Head of caudate nucleus (tissue), 42 donors: ENCODE measurements at regions not wholly inside any gene's neighbourhood (a gene's known extent, or its start where the extent isn't known, plus 50 kb on each side); places are given as distances from the start of the nearest gene placed in this dataset.

Source experiments
- DNase-seq, 42 donors: peaks; one replicate each; pipeline versions ENCODE4 v3.0.0 to v3.0.0-alpha.2; 2020 to 2021; ENCODE audit warnings: mixed read lengths in 7 of 42
- intact Hi-C: fragments of 100-400 bp; cut with DNase I; formaldehyde crosslinking; loops from one replicate; pipeline ENCODE4 v1.15.0; 2022

GRCh38 chr14:26888592-26888991 is 290.8 kb upstream of the NOVA1 start:
- intact Hi-C loops: no loop called here
- DNase-seq: no peak

GRCh38 chr14:26896447-26896846 is 298.6 kb upstream of the NOVA1 start:
- intact Hi-C loops: no loop called here
- no peak for DNase-seq

- DNase-seq: no peak
- intact Hi-C loops: no loop called here
Observed at GRCh38 chr14:26897196-26897595, 299.4 kb upstream of the NOVA1 start.

- intact Hi-C loops: no loop called here
- no peak for DNase-seq
Observed at GRCh38 chr14:26905229-26905628, 307.4 kb upstream of the NOVA1 start.

- no peak for DNase-seq
- intact Hi-C loops: no loop called here
Observed at GRCh38 chr14:26913786-26914185, 316.0 kb upstream of the NOVA1 start.

- intact Hi-C loops: no loop called here
- no peak for DNase-seq
Observed at GRCh38 chr14:26917086-26917485, 319.3 kb upstream of the NOVA1 start.

- intact Hi-C loops: no loop called here
- DNase-seq: peak in 2 of 42 donors; percentile 4 to 7
Observed at GRCh38 chr14:26925876-26926584, 328.2 kb upstream of the NOVA1 start.

- peak in 1 of 42 donors; percentile 11 for DNase-seq
- intact Hi-C loops: no loop called here
Observed at GRCh38 chr14:26926585-26926984, 328.8 kb upstream of the NOVA1 start.

GRCh38 chr14:26928019-26928418 is 330.2 kb upstream of the NOVA1 start:
- intact Hi-C loops: no loop called here
- DNase-seq: no peak

- intact Hi-C loops: no loop called here
Observed at GRCh38 chr14:26929361-26929760, 331.5 kb upstream of the NOVA1 start.

GRCh38 chr14:26930576-26930975 is 332.7 kb upstream of the NOVA1 start:
- DNase-seq: no peak
- intact Hi-C loops: no loop called here

More at GRCh38 chr14:26929361-26929760, 331.5 kb upstream of the NOVA1 start:
- no peak for DNase-seq

GRCh38 chr14:26932606-26933005 is 334.8 kb upstream of the NOVA1 start:
- no peak for DNase-seq
- intact Hi-C loops: no loop called here

- no peak for DNase-seq
- intact Hi-C loops: no loop called here
Observed at GRCh38 chr14:26933431-26933830, 335.6 kb upstream of the NOVA1 start.

- intact Hi-C loops: no loop called here
- no peak for DNase-seq
Observed at GRCh38 chr14:26934151-26934550, 336.3 kb upstream of the NOVA1 start.

GRCh38 chr14:26935733-26936132 is 337.9 kb upstream of the NOVA1 start:
- DNase-seq: no peak
- intact Hi-C loops: no loop called here

GRCh38 chr14:26938054-26938453 is 340.2 kb upstream of the NOVA1 start:
- DNase-seq: no peak
- intact Hi-C loops: no loop called here

- intact Hi-C loops: no loop called here
- DNase-seq: no peak
Observed at GRCh38 chr14:26939755-26940154, 341.9 kb upstream of the NOVA1 start.

- intact Hi-C loops: no loop called here
- DNase-seq: no peak
Observed at GRCh38 chr14:26941521-26941920, 343.7 kb upstream of the NOVA1 start.

- DNase-seq: no peak
- intact Hi-C loops: no loop called here
Observed at GRCh38 chr14:26947265-26947664, 349.4 kb upstream of the NOVA1 start.

GRCh38 chr14:26959437-26959836 is 361.6 kb upstream of the NOVA1 start:
- intact Hi-C loops: no loop called here
- DNase-seq: no peak

- no peak for DNase-seq
- intact Hi-C loops: no loop called here
Observed at GRCh38 chr14:26959972-26960660, 362.3 kb upstream of the NOVA1 start.
